K562 (cell line): ENCODE measurements at regions not wholly inside any gene's neighbourhood (a gene's known extent, or its start where the extent isn't known, plus 50 kb on each side); places are given as distances from the start of the nearest gene placed in this dataset.

ENCODE experiments used
- ATAC-seq: fragments of 200-7000 bp; cut with Tn5 transposase; 3 replicates; pipeline ENCODE4 v1.9.1; 2020; ENCODE audit warnings: moderate library complexity
- BruUV-seq: library from RNA; stranded (reverse); fragments of 400-500 nt; replicated peaks from 2 replicates; lab custom pipeline; 2021; lab: Mats Ljungman, UMichigan
- CTCF ChIA-PET: fragments of 300-600 bp; formaldehyde crosslinking; extraction: SDS; loops from one replicate; lab custom pipeline; 2021; ENCODE audit warnings: low intra/inter-chr PET ratio; lab: Yijun Ruan, JAX
- POLR2A ChIA-PET: fragments of 300-600, 350-650 bp; sonication (Branson Sonifier 250); formaldehyde crosslinking; extraction: SDS; loops from one replicate; lab custom pipeline; 2021; ENCODE audit warnings: antibody characterized with exemption, inconsistent platforms; lab: Yijun Ruan, JAX
- DNase-seq, 4 experiments: peaks; one replicate each; pipeline versions ENCODE4 v3.0.0 to v3.0.0-alpha.2; 2011 to 2018; ENCODE audit warnings: low spot score in 3 of 4, mixed read lengths in 3 of 4; ENCODE audit errors: extremely low read depth in 1 of 4
- FAIRE-seq: peaks from 2 replicates; lab custom pipeline; 2011; peaks lifted over from hg19 to GRCh38; lab: Jason Lieb, UNC
- H2AFZ ChIP-seq: 2 replicates; pipeline ENCODE4 v1.6.0; 2011; ENCODE audit warnings: low read depth, low read length, control low read depth, inconsistent platforms
- H3K27ac ChIP-seq: fragments of 200-600 bp; 3 replicates; pipeline ENCODE4 v1.8.0; 2011; ENCODE audit warnings: low read depth, mild to moderate bottlenecking, control low read depth, inconsistent platforms, low read length, moderate library complexity, mixed read lengths; ENCODE audit errors: extremely low read depth
- H3K27me3 ChIP-seq, 2 experiments: fragments of 300-600 bp in 1 of 2; 2 replicates in 1 of 2; 3 replicates in 1 of 2; pipeline versions ENCODE4 v1.6.0 to v1.8.0; 2011; ENCODE audit warnings: inconsistent platforms in 2 of 2, low read length in 2 of 2, mild to moderate bottlenecking in 1 of 2, mixed read lengths in 1 of 2, moderate library complexity in 1 of 2; ENCODE audit not compliant: control insufficient read depth in 2 of 2, insufficient read depth in 2 of 2
- H3K36me3 ChIP-seq: fragments of 300-600 bp; 3 replicates; pipeline ENCODE4 v1.8.0; 2011; ENCODE audit warnings: mild to moderate bottlenecking, low read length, inconsistent platforms; ENCODE audit not compliant: control insufficient read depth, insufficient read depth
- H3K4me1 ChIP-seq, 2 experiments: fragments of 200-600 bp in 1 of 2; replicated peaks in 1 of 2; 2 replicates in 1 of 2; 3 replicates in 1 of 2; pipeline versions ENCODE4 v1.5.1 to v1.8.0; 2011; ENCODE audit warnings: inconsistent platforms in 2 of 2, low read length in 2 of 2, mild to moderate bottlenecking in 1 of 2, mixed read lengths in 1 of 2, moderate library complexity in 1 of 2; ENCODE audit not compliant: control insufficient read depth in 2 of 2, insufficient read depth in 2 of 2
- H3K4me2 ChIP-seq: 2 replicates; pipeline ENCODE4 v1.6.1; 2011; ENCODE audit warnings: low read length, control low read depth, inconsistent platforms, mixed read lengths; ENCODE audit not compliant: insufficient read depth
- H3K4me3 ChIP-seq: fragments of 200-600 bp; sonication (generic), shearing (Covaris generic); 2 replicates; pipeline ENCODE4 v1.5.1; 2016; ENCODE audit warnings: control low read depth, inconsistent platforms
- H3K79me2 ChIP-seq: fragments of 200-600 bp; 3 replicates; pipeline ENCODE4 v1.8.0; 2011; ENCODE audit warnings: low read length, inconsistent platforms; ENCODE audit not compliant: control insufficient read depth, insufficient read depth
- H3K9ac ChIP-seq, 2 experiments: 2 replicates each; pipeline versions ENCODE4 v1.6.0 to v1.6.1; 2011; ENCODE audit warnings: low read depth in 2 of 2, low read length in 2 of 2, control low read depth in 1 of 2, inconsistent platforms in 1 of 2, mild to moderate bottlenecking in 1 of 2, mixed read lengths in 1 of 2; ENCODE audit not compliant: insufficient read depth in 1 of 2
- H3K9me1 ChIP-seq: one replicate; pipeline ENCODE4 v1.6.0; 2011; ENCODE audit warnings: inconsistent platforms, mild to moderate bottlenecking, low read length, moderate library complexity; ENCODE audit not compliant: control insufficient read depth, insufficient read depth
- H3K9me3 ChIP-seq: replicated peaks from 2 replicates; pipeline ENCODE4 v1.5.1; 2011; ENCODE audit warnings: low read depth, low read length, inconsistent platforms; ENCODE audit not compliant: control insufficient read depth, insufficient read depth
- H4K20me1 ChIP-seq: replicated peaks from 2 replicates; pipeline ENCODE4 v1.6.1; 2011; ENCODE audit warnings: low read length, inconsistent platforms, mixed read lengths; ENCODE audit not compliant: control insufficient read depth, insufficient read depth
- C11orf30 ChIP-seq: fragments of 450-650 bp; IDR thresholded peaks from 2 replicates; pipeline ENCODE4 v1.6.1; 2016; ENCODE audit warnings: low read depth, mild to moderate bottlenecking
- CHAMP1 ChIP-seq: fragments of 450-650 bp; IDR thresholded peaks from 2 replicates; pipeline ENCODE4 v1.6.1; 2016; ENCODE audit warnings: mild to moderate bottlenecking
- DMBX1 ChIP-seq: fragments of 250-450 bp; sonication (Bioruptor Pico); IDR thresholded peaks from 2 replicates; pipeline ENCODE4 v1.8.0; 2022; ENCODE audit warnings: inconsistent platforms, mild to moderate bottlenecking, moderate library complexity, borderline replicate concordance
- ERF ChIP-seq: fragments of 450-650 bp; formaldehyde crosslinking; IDR thresholded peaks from 2 replicates; pipeline ENCODE4 v1.4.0; 2020; ENCODE audit warnings: mild to moderate bottlenecking, mixed read lengths
- KDM1A ChIP-seq, 2 experiments: fragments of 450-650 bp; IDR thresholded peaks; 2 replicates each; pipeline ENCODE4 v1.6.1; 2016; ENCODE audit warnings: mild to moderate bottlenecking in 2 of 2
- MAFG ChIP-seq: fragments of 450-650 bp; conservative IDR thresholded peaks from 2 replicates; pipeline ENCODE4 v1.6.1; 2016; ENCODE audit warnings: missing genetic modification characterization, missing compliant biosample characterization
- NFE2 ChIP-seq: IDR thresholded peaks from 2 replicates; pipeline ENCODE4 v1.6.1; 2014; ENCODE audit warnings: antibody characterized with exemption, low read depth
- NFE2L1 ChIP-seq: fragments of 450-650 bp; IDR thresholded peaks from 2 replicates; pipeline ENCODE4 v1.6.1; 2016; ENCODE audit warnings: missing genetic modification characterization, low read depth, mild to moderate bottlenecking, missing compliant biosample characterization, moderate library complexity, borderline replicate concordance
- POU5F1 ChIP-seq: fragments of 150-350 bp; IDR thresholded peaks from 2 replicates; pipeline ENCODE4 v1.6.1; 2014; ENCODE audit warnings: borderline replicate concordance, low read length, low read depth, mild to moderate bottlenecking; ENCODE audit not compliant: partially characterized antibody
- TAF15 ChIP-seq: fragments of 200-400 bp; formaldehyde crosslinking; IDR thresholded peaks from 2 replicates; pipeline ENCODE4 v1.6.1; 2017; ENCODE audit warnings: mild to moderate bottlenecking, low read depth, low read length, moderate library complexity
- ZNF507 ChIP-seq: conservative IDR thresholded peaks from 2 replicates; pipeline ENCODE4 v1.6.1; 2017; ENCODE audit warnings: missing genetic modification characterization, missing compliant biosample characterization
- WGBS: fragments of 100-300 bp; shearing (Covaris generic); methylation state at CpG from one replicate; pipeline ENCODE4 v1.1.6; 2016; ENCODE audit warnings: low coverage, mixed read lengths; ENCODE audit not compliant: insufficient coverage; ENCODE audit errors: missing lambda C conversion rate; 5-methylcytosine and 5-hydroxymethylcytosine counted together
- in situ Hi-C: fragments of 300-500 bp; cut with MboI; formaldehyde crosslinking; loops from 4 replicates; pipeline ENCODE4 v1.15.0; 2018; ENCODE audit warnings: inconsistent platforms, mixed read lengths
- intact Hi-C: fragments of 100-400 bp; cut with micrococcal nuclease; formaldehyde crosslinking; loops from 2 replicates; pipeline ENCODE4 v1.14.2; 2022

GRCh38 chr1:60535713-60536112 is 462.1 kb upstream of the C1orf87 start:
- no peak for DNase-seq

More at GRCh38 chr1:60535713-60536112, 462.1 kb upstream of the C1orf87 start:
- in situ Hi-C loops (no loop called here), intact Hi-C loops (no loop called here)
- ChIA-PET CTCF (no interaction called here), POLR2A (no interaction called here)
- H4K20me1 ChIP-seq, result no peaks in the 10 kb centered on the region
- no peaks in the 10 kb centered on the region for H3K27me3 ChIP-seq
- no peak overlapping the region for H3K4me2 ChIP-seq
- no peak overlapping the region for H2AFZ ChIP-seq
- no peaks in the 10 kb centered on the region for H3K9me3 ChIP-seq
- H3K4me3 ChIP-seq, result no peak overlapping the region
- no peaks in the 10 kb centered on the region for H3K9me1 ChIP-seq
- no peak for FAIRE-seq
- no peak for ATAC-seq
- no TSS peak for BruUV-seq
- H3K36me3 ChIP-seq, result no peaks in the 10 kb centered on the region
- no peak overlapping the region for H3K9ac ChIP-seq
- 3% methylated on average over 2 of the region's 2 CpGs for WGBS
- H3K79me2 ChIP-seq, result no peaks in the 10 kb centered on the region
- H3K4me1 ChIP-seq, result no peaks in the 10 kb centered on the region
- H3K27ac ChIP-seq, result no peak overlapping the region
- TF ChIP-seq TAF15 (no peak), NFE2L1 (tag) (peak; percentile 28; the same call in 1 of the 2 replicates), ERF (CRISPR knock-in tag) (no peak), POU5F1 (no peak), CHAMP1 (no peak), MAFG (peak; percentile 36; the same call in 1 of the 2 replicates), C11orf30 (peak; percentile 12; the same call in 1 of the 2 replicates), ZNF507 (no peak), DMBX1 (CRISPR knock-in tag) (no peak), KDM1A (IDR thresholded peaks at IDR 0.05) (no peak), NFE2 (peak; percentile 41; the same call in 1 of the 2 replicates)
